Neuronal stem cell (in vitro differentiated cells): ENCODE measurements at regions not wholly inside any gene's neighbourhood (a gene's known extent, or its start where the extent isn't known, plus 50 kb on each side); places are given as distances from the start of the nearest gene placed in this dataset.

Experiments used
- DNase-seq: peaks from one replicate; pipeline ENCODE4 v3.0.0-alpha.2; 2013; ENCODE audit warnings: low spot score
- H2AFZ ChIP-seq: one replicate; pipeline ENCODE4 v1.6.1; 2013; ENCODE audit warnings: mild to moderate bottlenecking, low read length, inconsistent platforms
- H2AK5ac ChIP-seq: 2 replicates; pipeline ENCODE4 v1.6.1; 2013; ENCODE audit warnings: low read depth, mild to moderate bottlenecking, inconsistent platforms, low read length, moderate library complexity, mixed read lengths
- H2BK120ac ChIP-seq: 2 replicates; pipeline ENCODE4 v1.6.1; 2013; ENCODE audit warnings: low read depth, mild to moderate bottlenecking, inconsistent platforms, low read length, moderate library complexity, mixed read lengths
- H2BK12ac ChIP-seq: one replicate; pipeline ENCODE4 v1.6.1; 2013; ENCODE audit warnings: low read length, inconsistent platforms
- H2BK15ac ChIP-seq: 2 replicates; pipeline ENCODE4 v1.6.1; 2013; ENCODE audit warnings: mild to moderate bottlenecking, low read length, inconsistent platforms, mixed read lengths
- H2BK5ac ChIP-seq: one replicate; pipeline ENCODE4 v1.6.1; 2013; ENCODE audit warnings: inconsistent platforms, mild to moderate bottlenecking, low read length, moderate library complexity
- H3K14ac ChIP-seq: one replicate; pipeline ENCODE4 v1.6.1; 2013; ENCODE audit warnings: low read length, inconsistent platforms
- H3K18ac ChIP-seq: 2 replicates; pipeline ENCODE4 v1.6.1; 2013; ENCODE audit warnings: low read length, inconsistent platforms
- H3K23ac ChIP-seq: 2 replicates; pipeline ENCODE4 v1.6.1; 2013; ENCODE audit warnings: low read depth, mild to moderate bottlenecking, mixed read lengths, low read length, inconsistent platforms; ENCODE audit not compliant: poor library complexity
- H3K27ac ChIP-seq: replicated peaks from 3 replicates; pipeline ENCODE4 v1.5.1; 2013; ENCODE audit warnings: low read length, inconsistent platforms
- H3K27me3 ChIP-seq, 3 experiments: 2 replicates each; pipeline ENCODE4 v1.6.1; 2013; ENCODE audit warnings: low read length in 3 of 3, mild to moderate bottlenecking in 2 of 3, inconsistent platforms in 1 of 3, low read depth in 1 of 3, mixed read lengths in 1 of 3, moderate library complexity in 1 of 3; ENCODE audit not compliant: control insufficient read depth in 3 of 3, insufficient read depth in 3 of 3
- H3K36me3 ChIP-seq, 2 donors: replicated peaks in 1 of 2; 2 replicates each; pipeline ENCODE4 v1.6.1; 2013; ENCODE audit warnings: low read length in 2 of 2; ENCODE audit not compliant: control insufficient read depth in 2 of 2, insufficient read depth in 2 of 2
- H3K4ac ChIP-seq: 2 replicates; pipeline ENCODE4 v1.6.1; 2013; ENCODE audit warnings: inconsistent platforms, mild to moderate bottlenecking, low read length, moderate library complexity
- H3K4me1 ChIP-seq, 2 donors: 1 replicate in 1 of 2; 2 replicates in 1 of 2; pipeline ENCODE4 v1.6.1; 2013; ENCODE audit warnings: low read length in 2 of 2, low read depth in 1 of 2; ENCODE audit not compliant: control insufficient read depth in 2 of 2, insufficient read depth in 1 of 2
- H3K4me2 ChIP-seq: one replicate; pipeline ENCODE4 v1.6.1; 2013; ENCODE audit warnings: mild to moderate bottlenecking, low read length, inconsistent platforms; ENCODE audit not compliant: insufficient read depth, poor library complexity, severe bottlenecking
- H3K4me3 ChIP-seq, 2 donors: 2 replicates each; pipeline ENCODE4 v1.5.1; 2013; ENCODE audit warnings: low read length in 2 of 2, mild to moderate bottlenecking in 2 of 2, inconsistent platforms in 1 of 2, moderate library complexity in 1 of 2
- H3K79me1 ChIP-seq: one replicate; pipeline ENCODE4 v1.6.1; 2013; ENCODE audit warnings: low read depth, mild to moderate bottlenecking, inconsistent platforms, low read length, moderate library complexity
- H3K9ac ChIP-seq: one replicate; pipeline ENCODE4 v1.6.1; 2013; ENCODE audit warnings: mild to moderate bottlenecking, low read depth, low read length, inconsistent platforms; ENCODE audit not compliant: poor library complexity
- H3K9me3 ChIP-seq, 2 donors: replicated peaks in 1 of 2; 2 replicates each; pipeline versions ENCODE3 to v1.6.1; 2013; ENCODE audit warnings: low read length in 2 of 2, mild to moderate bottlenecking in 2 of 2, inconsistent platforms in 1 of 2, low read depth in 1 of 2, mixed read lengths in 1 of 2, moderate library complexity in 1 of 2; ENCODE audit not compliant: control insufficient read depth in 2 of 2, insufficient read depth in 1 of 2
- H4K8ac ChIP-seq: one replicate; pipeline ENCODE4 v1.6.1; 2013; ENCODE audit warnings: low read depth, mild to moderate bottlenecking, inconsistent platforms, low read length, moderate library complexity
- H4K91ac ChIP-seq: one replicate; pipeline ENCODE4 v1.6.1; 2013; ENCODE audit warnings: low read length, low read depth, mild to moderate bottlenecking, inconsistent platforms; ENCODE audit not compliant: poor library complexity
- WGBS, 2 donors: extraction: QIAGEN DNeasy Blood & Tissue Kit; methylation state at CpG; one replicate each; pipeline ENCODE4 v1.1.7; 2013; ENCODE audit warnings: missing lambda C conversion rate in 2 of 2, mixed read lengths in 1 of 2; ENCODE audit not compliant: insufficient read length in 2 of 2, insufficient replicate concordance in 1 of 2; ENCODE audit errors: extremely low coverage in 2 of 2; 5-methylcytosine and 5-hydroxymethylcytosine counted together

DNA sequence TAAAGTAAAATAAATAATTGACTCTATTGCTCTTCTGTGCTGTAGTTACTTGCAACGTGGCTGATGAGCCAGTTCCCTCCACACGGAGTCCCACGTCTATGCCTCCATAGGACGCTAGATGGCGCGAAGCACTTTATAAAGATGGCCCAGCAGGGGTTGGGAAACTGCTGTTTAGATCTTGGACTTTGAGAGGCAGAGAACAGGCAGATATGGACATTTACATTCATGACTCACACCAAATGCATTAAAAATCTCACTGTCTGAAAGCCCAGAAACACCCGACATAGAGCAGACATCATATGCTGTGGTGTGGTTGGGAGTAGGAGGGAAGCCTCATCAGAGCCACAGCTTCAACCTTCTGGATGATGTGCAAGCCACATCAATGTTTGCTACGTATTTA, 643.1 kb upstream of the ARGLU1 start:
- no peak overlapping the region for H3K27ac ChIP-seq
- H3K4ac ChIP-seq, result no peak overlapping the region
- no peaks in the 10 kb centered on the region for H3K79me1 ChIP-seq
- no peak overlapping the region for H3K14ac ChIP-seq
- H3K9ac ChIP-seq, result no peak overlapping the region
- DNase-seq, result peak; percentile 70
- H3K27me3 ChIP-seq, result no peaks in the 10 kb centered on the region
- no peaks in the 10 kb centered on the region for H3K4me1 ChIP-seq
- H3K18ac ChIP-seq, result no peak overlapping the region
- no peak overlapping the region for H3K4me3 ChIP-seq
- no peak overlapping the region for H3K4me2 ChIP-seq
- no peak overlapping the region for H2BK12ac ChIP-seq
- no peak overlapping the region for H2BK15ac ChIP-seq
- H2BK120ac ChIP-seq, result no peak overlapping the region
- H3K36me3 ChIP-seq, result no peaks in the 10 kb centered on the region
- no peak overlapping the region for H4K91ac ChIP-seq
- no peak overlapping the region for H2AK5ac ChIP-seq
- no peak overlapping the region for H2BK5ac ChIP-seq
- H3K9me3 ChIP-seq, result no peaks in the 10 kb centered on the region
- H2AFZ ChIP-seq, result no peak overlapping the region
- no peak overlapping the region for H4K8ac ChIP-seq
- no CpG with 5 or more reads among the region's 8 CpGs for WGBS, 2 donors
- no peak overlapping the region for H3K23ac ChIP-seq

DNA sequence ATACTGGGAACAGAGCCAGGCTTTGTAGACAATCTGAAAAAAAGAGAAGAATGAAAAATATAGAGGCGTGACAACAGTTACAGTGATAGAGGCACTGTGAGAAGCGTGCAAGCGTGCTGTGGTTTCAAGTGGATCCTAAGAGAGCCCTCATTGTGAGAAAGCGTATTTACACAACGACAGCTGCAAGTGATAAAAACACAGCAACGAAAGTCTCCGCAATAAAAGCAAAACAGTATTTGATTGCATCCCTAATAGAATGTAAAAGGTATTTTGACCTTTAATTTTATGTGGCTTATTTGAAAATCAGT, 642.7 kb upstream of the ARGLU1 start:
- Histone ChIP-seq H3K9me3 (no peaks in the 10 kb centered on the region), H3K27me3 (no peaks in the 10 kb centered on the region), H3K27ac (no peak overlapping the region), H2BK15ac (no peak overlapping the region), H3K14ac (no peak overlapping the region), H4K91ac (no peak overlapping the region), H2BK120ac (no peak overlapping the region), H3K23ac (no peak overlapping the region), H4K8ac (no peak overlapping the region), H3K36me3 (no peaks in the 10 kb centered on the region), H3K4me3 (no peak overlapping the region), H3K79me1 (no peaks in the 10 kb centered on the region), H3K4ac (no peak overlapping the region), H2BK5ac (no peak overlapping the region), H3K4me2 (no peak overlapping the region), H2AK5ac (no peak overlapping the region), H2AFZ (no peak overlapping the region), H2BK12ac (no peak overlapping the region), H3K4me1 (no peaks in the 10 kb centered on the region), H3K9ac (no peak overlapping the region), H3K18ac (no peak overlapping the region)
- WGBS, 2 donors, result no CpG with 5 or more reads among the region's 7 CpGs
- DNase-seq, result no peak

DNA sequence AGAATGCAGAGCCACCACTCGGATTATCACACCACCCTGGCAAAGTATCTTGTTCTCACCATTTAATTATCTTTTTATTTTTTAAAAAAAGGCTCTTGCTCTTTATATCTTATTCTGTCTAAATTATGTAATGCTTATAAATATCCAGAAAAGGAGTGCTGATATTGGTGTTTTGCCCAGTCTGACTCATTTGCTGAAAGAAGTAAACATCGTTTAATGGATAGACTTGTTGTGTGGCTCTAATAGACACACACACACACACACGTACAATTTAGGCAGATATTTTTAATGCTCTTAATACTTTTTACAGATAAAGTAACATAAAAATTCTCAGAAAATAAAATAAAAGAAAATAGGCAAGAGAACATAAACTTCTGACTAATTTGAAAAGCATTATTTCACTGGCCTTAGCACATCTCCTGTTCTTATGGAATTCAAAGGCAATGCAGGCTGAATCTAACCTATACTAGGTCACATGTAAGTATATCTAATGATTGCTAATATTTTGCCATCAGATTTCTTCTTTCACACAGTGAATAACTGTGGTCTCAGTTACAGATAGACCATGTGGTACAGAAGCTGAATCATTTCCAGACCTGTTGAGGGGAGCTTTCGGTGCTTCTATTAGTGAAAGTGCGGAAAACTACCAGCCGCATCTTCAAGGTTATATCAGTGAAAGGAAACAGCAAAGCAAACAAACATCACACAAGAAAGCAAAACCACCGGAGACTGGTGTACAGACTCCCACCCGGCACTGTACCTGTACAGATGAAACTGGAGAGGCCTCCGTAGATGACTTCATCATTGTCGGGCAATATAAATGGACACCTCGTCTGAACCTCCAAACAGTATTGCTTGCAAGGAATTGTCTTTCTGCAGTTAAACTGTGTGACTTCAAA, 642.1 kb upstream of the ARGLU1 start:
- Histone ChIP-seq H3K18ac (no peak overlapping the region), H3K4ac (no peak overlapping the region), H3K9me3 (no peaks in the 10 kb centered on the region), H3K79me1 (no peaks in the 10 kb centered on the region), H2AK5ac (no peak overlapping the region), H3K9ac (no peak overlapping the region), H2BK120ac (no peak overlapping the region), H3K4me3 (no peak overlapping the region), H3K4me2 (no peak overlapping the region), H2BK15ac (no peak overlapping the region), H3K27ac (no peak overlapping the region), H3K14ac (no peak overlapping the region), H3K4me1 (no peaks in the 10 kb centered on the region), H2AFZ (no peak overlapping the region), H3K27me3 (no peaks in the 10 kb centered on the region), H4K8ac (no peak overlapping the region), H2BK5ac (no peak overlapping the region), H3K36me3 (no peaks in the 10 kb centered on the region), H2BK12ac (no peak overlapping the region), H3K23ac (no peak overlapping the region), H4K91ac (no peak overlapping the region)
- WGBS, 2 donors, result no CpG with 5 or more reads among the region's 11 CpGs
- DNase-seq, result no peak

DNA sequence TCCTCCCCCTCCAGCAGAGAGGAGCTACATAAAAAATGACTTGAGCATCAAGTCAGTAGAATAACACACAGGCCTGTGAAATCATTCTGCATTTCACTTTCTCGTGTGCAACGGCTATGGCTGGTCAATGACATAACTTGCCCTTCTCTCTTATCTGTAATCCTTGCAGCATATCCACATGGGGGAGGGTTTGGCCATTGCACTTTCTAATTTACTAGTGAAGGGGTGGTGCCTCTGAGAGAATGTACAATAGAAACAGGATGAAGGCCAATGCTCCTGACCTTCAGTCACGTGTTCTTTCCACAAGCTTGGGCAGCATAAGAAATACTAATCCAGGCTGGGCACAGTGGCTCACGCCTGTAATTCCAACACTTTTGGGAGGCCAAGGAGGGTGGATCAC, 641.0 kb upstream of the ARGLU1 start:
- no peak overlapping the region for H3K4me2 ChIP-seq
- H2AK5ac ChIP-seq, result no peak overlapping the region
- no peak overlapping the region for H3K4me3 ChIP-seq
- no peaks in the 10 kb centered on the region for H3K27me3 ChIP-seq
- no peak for DNase-seq
- no peaks in the 10 kb centered on the region for H3K79me1 ChIP-seq
- no peak overlapping the region for H2BK120ac ChIP-seq
- H3K36me3 ChIP-seq, result no peaks in the 10 kb centered on the region
- H3K27ac ChIP-seq, result no peak overlapping the region
- no peak overlapping the region for H4K8ac ChIP-seq
- H3K4ac ChIP-seq, result no peak overlapping the region
- no peak overlapping the region for H3K23ac ChIP-seq
- H2AFZ ChIP-seq, result no peak overlapping the region
- no peak overlapping the region for H2BK15ac ChIP-seq
- no peaks in the 10 kb centered on the region for H3K9me3 ChIP-seq
- H3K4me1 ChIP-seq, result no peaks in the 10 kb centered on the region
- H4K91ac ChIP-seq, result no peak overlapping the region
- no peak overlapping the region for H2BK5ac ChIP-seq
- no peak overlapping the region for H3K9ac ChIP-seq
- H3K18ac ChIP-seq, result no peak overlapping the region
- no peak overlapping the region for H3K14ac ChIP-seq
- no peak overlapping the region for H2BK12ac ChIP-seq
- no CpG with 5 or more reads among the region's 4 CpGs for WGBS, 2 donors
